RWPE2 (cell line): ENCODE measurements at regions not wholly inside any gene's neighbourhood (a gene's known extent, or its start where the extent isn't known, plus 50 kb on each side); places are given as distances from the start of the nearest gene placed in this dataset.

Experiments used
- ATAC-seq: fragments of 200-7000 bp; cut with Tn5 transposase; 3 replicates; pipeline ENCODE4 v1.9.1; 2021; ENCODE audit warnings: low read depth
- DNase-seq: peaks from one replicate; pipeline ENCODE4 v3.0.0-alpha.2; 2020; ENCODE audit warnings: low spot score
- H3K27ac ChIP-seq: fragments of 450-650 bp; 2 replicates; pipeline ENCODE4 v1.5.1; 2017; ENCODE audit warnings: mild to moderate bottlenecking; ENCODE audit not compliant: poor library complexity, severe bottlenecking
- H3K27me3 ChIP-seq: fragments of 250-450 bp; sonication (Bioruptor Pico); 2 replicates; pipeline ENCODE4 v1.5.1; 2021; ENCODE audit warnings: mild to moderate bottlenecking, moderate library complexity; ENCODE audit not compliant: insufficient read depth, poor library complexity, severe bottlenecking
- H3K36me3 ChIP-seq: fragments of 250-450 bp; sonication (Bioruptor Pico); 2 replicates; pipeline ENCODE4 v1.5.1; 2020; ENCODE audit warnings: low read depth, mild to moderate bottlenecking, moderate library complexity
- H3K4me1 ChIP-seq: fragments of 250-450 bp; sonication (Bioruptor Pico); 2 replicates; pipeline ENCODE4 v1.5.1; 2021; ENCODE audit warnings: mild to moderate bottlenecking, moderate library complexity; ENCODE audit not compliant: insufficient read depth, poor library complexity, severe bottlenecking
- H3K4me3 ChIP-seq: fragments of 250-450 bp; sonication (Bioruptor Pico); 2 replicates; pipeline ENCODE4 v1.5.1; 2021; ENCODE audit warnings: mild to moderate bottlenecking, moderate library complexity; ENCODE audit not compliant: severe bottlenecking
- H3K9me3 ChIP-seq: fragments of 250-450 bp; sonication (Bioruptor Pico); 2 replicates; pipeline ENCODE4 v1.5.1; 2021; ENCODE audit warnings: mild to moderate bottlenecking, moderate library complexity; ENCODE audit not compliant: severe bottlenecking
- CTCF ChIP-seq: fragments of 450-650 bp; IDR thresholded peaks from one replicate; pipeline ENCODE4 v1.5.1; 2017; ENCODE audit warnings: mild to moderate bottlenecking, moderate library complexity; ENCODE audit not compliant: poor library complexity, severe bottlenecking

- no peak for DNase-seq
- no peak for ATAC-seq
- no peaks in the 10 kb centered on the region for H3K36me3 ChIP-seq
- H3K27ac ChIP-seq: no peak overlapping the region
- H3K9me3 ChIP-seq: no peaks in the 10 kb centered on the region
- no peaks in the 10 kb centered on the region for H3K27me3 ChIP-seq
- H3K4me3 ChIP-seq: no peak overlapping the region
- peaks cover 5% of the 10 kb centered on the region for H3K4me1 ChIP-seq
- no peak for TF ChIP-seq CTCF
These were observed 326.2 kb upstream of the SLIT2 start for GRCh38 chr4:19925516-19925915.

DNA sequence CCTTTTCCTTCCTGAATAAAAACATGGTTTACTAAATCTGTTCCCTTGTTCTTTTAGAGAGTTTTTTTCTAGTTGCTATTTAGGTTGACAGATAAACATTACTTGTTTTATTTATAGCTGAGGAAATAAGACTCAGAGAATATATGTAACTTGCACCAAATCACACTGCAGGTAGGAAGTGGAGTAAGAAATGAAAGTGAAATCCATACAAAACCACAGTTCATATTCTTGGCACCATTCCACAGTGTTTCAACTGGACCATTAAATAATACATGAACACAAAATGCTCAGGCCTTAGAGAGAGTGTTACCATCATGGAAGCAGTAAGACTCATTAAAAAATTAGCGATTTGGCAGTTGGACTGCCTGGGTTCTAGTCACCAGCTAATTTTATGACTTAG, 326.9 kb upstream of the SLIT2 start:
- no peak for TF ChIP-seq CTCF
- no peaks in the 10 kb centered on the region for H3K9me3 ChIP-seq
- no peak for DNase-seq
- H3K36me3 ChIP-seq: no peaks in the 10 kb centered on the region
- no peak for ATAC-seq
- no peaks in the 10 kb centered on the region for H3K27me3 ChIP-seq
- peaks cover 5% of the 10 kb centered on the region for H3K4me1 ChIP-seq
- no peak overlapping the region for H3K4me3 ChIP-seq
- H3K27ac ChIP-seq: no peak overlapping the region

- H3K36me3 ChIP-seq: no peaks in the 10 kb centered on the region
- no peak for TF ChIP-seq CTCF
- no peak overlapping the region for H3K27ac ChIP-seq
- no peaks in the 10 kb centered on the region for H3K27me3 ChIP-seq
- no peak overlapping the region for H3K4me3 ChIP-seq
- H3K4me1 ChIP-seq: no peaks in the 10 kb centered on the region
- ATAC-seq: no peak
- DNase-seq: no peak
- H3K9me3 ChIP-seq: no peaks in the 10 kb centered on the region
These were observed 336.4 kb upstream of the SLIT2 start for GRCh38 chr4:19915276-19915675.

- TF ChIP-seq CTCF: no peak
- H3K4me1 ChIP-seq: no peaks in the 10 kb centered on the region
- no peaks in the 10 kb centered on the region for H3K27me3 ChIP-seq
These were observed 338.1 kb upstream of the SLIT2 start for GRCh38 chr4:19913650-19914049.

GRCh38 chr4:19910861-19911525, 340.7 kb upstream of the SLIT2 start:
- no peak for ATAC-seq
- no peaks in the 10 kb centered on the region for H3K36me3 ChIP-seq

More at GRCh38 chr4:19913650-19914049, 338.1 kb upstream of the SLIT2 start:
- Histone ChIP-seq H3K4me3 (no peak overlapping the region), H3K27ac (no peak overlapping the region), H3K36me3 (no peaks in the 10 kb centered on the region), H3K9me3 (no peaks in the 10 kb centered on the region)
- DNase-seq (no peak), ATAC-seq (peak; percentile 57)

More at GRCh38 chr4:19910861-19911525, 340.7 kb upstream of the SLIT2 start:
- TF ChIP-seq CTCF: no peak
- Histone ChIP-seq H3K4me3 (no peak overlapping the region), H3K27ac (no peak overlapping the region), H3K4me1 (no peaks in the 10 kb centered on the region), H3K27me3 (no peaks in the 10 kb centered on the region), H3K9me3 (no peaks in the 10 kb centered on the region)
- no peak for DNase-seq
